ENCODE measurements at regions not wholly inside any gene's neighbourhood (a gene's known extent, or its start where the extent isn't known, plus 50 kb on each side); places are given as distances from the start of the nearest gene placed in this dataset.

- TF ChIP-seq CTCF (IDR thresholded peaks at IDR 0.05) (no peak), EZH2 (IDR thresholded peaks at IDR 0.05; ENCODE audit: borderline replicate concordance, insufficient read depth, low read depth, low read length, poor library complexity, severe bottlenecking) (no peak)
Measured at GRCh38 chr18:43775591-43775990, 498.3 kb upstream of the SYT4 start.

Measured in B cell (primary cell).